ENCODE measurements at regions not wholly inside any gene's neighbourhood (a gene's known extent, or its start where the extent isn't known, plus 50 kb on each side); places are given as distances from the start of the nearest gene placed in this dataset.

DNA sequence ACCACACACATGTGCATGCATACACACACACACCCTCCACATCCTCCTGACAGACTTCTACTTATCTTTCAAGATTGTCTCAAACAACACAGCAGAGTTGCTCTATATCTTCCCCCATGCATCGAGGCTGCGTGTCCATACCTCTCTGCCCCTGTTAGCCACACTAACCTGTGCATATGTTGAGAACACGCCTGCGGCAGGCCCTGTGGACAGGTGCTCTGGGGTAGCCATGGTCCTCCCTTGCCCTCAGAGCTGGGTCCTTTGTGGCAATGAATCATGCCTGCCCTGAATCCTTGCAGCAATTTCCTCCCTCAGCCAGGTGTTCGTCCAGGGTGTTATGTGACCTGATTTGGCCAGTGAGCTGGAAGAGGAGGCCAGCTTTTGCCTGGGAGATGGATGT is 213.3 kb downstream of the KATNAL1 start:
- DNase-seq (ENCODE audit: low read depth, low spot score) = no peak
- Histone ChIP-seq H3K27me3 (ENCODE audit: control insufficient read depth, insufficient read depth, low read length) (peaks cover 4% of the 10 kb centered on the region), H3K27ac (ENCODE audit: low read depth, low read length) (no peak overlapping the region), H3K4me3 (ENCODE audit: low read depth, low read length) (no peak overlapping the region), H3K9me3 (ENCODE audit: control insufficient read depth, insufficient read depth, low read length) (no peaks in the 10 kb centered on the region)
- ChIA-PET CTCF (no interaction called here), POLR2A (no interaction called here)
- TF ChIP-seq, protein P1, sequence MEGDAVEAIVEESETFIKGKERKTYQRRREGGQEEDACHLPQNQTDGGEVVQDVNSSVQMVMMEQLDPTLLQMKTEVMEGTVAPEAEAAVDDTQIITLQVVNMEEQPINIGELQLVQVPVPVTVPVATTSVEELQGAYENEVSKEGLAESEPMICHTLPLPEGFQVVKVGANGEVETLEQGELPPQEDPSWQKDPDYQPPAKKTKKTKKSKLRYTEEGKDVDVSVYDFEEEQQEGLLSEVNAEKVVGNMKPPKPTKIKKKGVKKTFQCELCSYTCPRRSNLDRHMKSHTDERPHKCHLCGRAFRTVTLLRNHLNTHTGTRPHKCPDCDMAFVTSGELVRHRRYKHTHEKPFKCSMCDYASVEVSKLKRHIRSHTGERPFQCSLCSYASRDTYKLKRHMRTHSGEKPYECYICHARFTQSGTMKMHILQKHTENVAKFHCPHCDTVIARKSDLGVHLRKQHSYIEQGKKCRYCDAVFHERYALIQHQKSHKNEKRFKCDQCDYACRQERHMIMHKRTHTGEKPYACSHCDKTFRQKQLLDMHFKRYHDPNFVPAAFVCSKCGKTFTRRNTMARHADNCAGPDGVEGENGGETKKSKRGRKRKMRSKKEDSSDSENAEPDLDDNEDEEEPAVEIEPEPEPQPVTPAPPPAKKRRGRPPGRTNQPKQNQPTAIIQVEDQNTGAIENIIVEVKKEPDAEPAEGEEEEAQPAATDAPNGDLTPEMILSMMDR (IDR thresholded peaks at IDR 0.05; ENCODE audit: low read depth, low read length) = no peak

DNA sequence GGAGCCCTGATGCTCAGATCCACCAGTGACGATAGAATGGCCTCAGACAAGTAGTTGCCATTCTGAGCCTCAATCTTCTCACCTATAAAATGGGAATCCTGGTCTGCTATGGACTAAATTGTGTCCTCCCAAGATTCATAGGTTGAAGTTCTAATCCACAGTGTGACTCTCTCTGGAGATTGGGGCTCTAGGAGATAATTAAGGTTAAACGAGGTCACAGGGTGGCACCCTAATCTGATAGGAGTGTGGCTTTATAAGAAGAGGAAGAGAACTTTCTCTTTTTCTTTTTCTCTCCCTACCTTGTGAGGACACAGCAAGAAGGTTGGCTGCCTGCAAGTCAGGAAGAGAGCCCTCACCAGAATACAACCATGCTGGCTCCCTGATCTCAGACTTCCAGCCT is 214.1 kb downstream of the KATNAL1 start:
- no peak overlapping the region for H3K27ac ChIP-seq (ENCODE audit: low read depth, low read length)
- ChIA-PET CTCF (no interaction called here), POLR2A (no interaction called here)
- TF ChIP-seq, protein P1 (IDR thresholded peaks at IDR 0.05; ENCODE audit: low read depth, low read length) = no peak
- H3K9me3 ChIP-seq (ENCODE audit: control insufficient read depth, insufficient read depth, low read length) = no peaks in the 10 kb centered on the region
- H3K27me3 ChIP-seq (ENCODE audit: control insufficient read depth, insufficient read depth, low read length) = peaks cover 4% of the 10 kb centered on the region
- H3K4me3 ChIP-seq (ENCODE audit: low read depth, low read length) = no peak overlapping the region
- DNase-seq (ENCODE audit: low read depth, low spot score) = no peak

DNA sequence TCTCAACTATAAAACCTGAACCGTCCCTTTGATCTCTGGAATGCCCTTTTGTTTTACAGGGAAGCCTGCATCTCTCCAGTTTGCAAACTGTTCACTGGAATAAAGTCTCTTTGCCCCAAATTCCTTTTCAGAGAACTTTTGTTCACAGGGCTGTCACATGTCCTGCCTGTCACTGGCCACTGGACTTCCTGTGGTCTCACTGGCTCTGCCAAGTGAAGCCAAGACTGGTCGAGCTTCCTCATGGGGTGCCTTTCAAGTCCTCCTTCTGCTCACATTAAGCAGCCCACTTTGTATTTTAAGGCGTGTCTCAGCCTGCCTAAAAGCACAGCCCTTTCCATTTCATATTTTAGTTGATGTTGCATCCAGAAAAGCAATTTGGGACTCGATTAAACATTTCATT is 215.7 kb downstream of the KATNAL1 start:
- Histone ChIP-seq H3K4me3 (ENCODE audit: low read depth, low read length) (no peak overlapping the region), H3K9me3 (ENCODE audit: control insufficient read depth, insufficient read depth, low read length) (no peaks in the 10 kb centered on the region), H3K27ac (ENCODE audit: low read depth, low read length) (no peak overlapping the region), H3K27me3 (ENCODE audit: control insufficient read depth, insufficient read depth, low read length) (peaks cover 4% of the 10 kb centered on the region)
- TF ChIP-seq, protein P1 (IDR thresholded peaks at IDR 0.05; ENCODE audit: low read depth, low read length) = no peak
- ChIA-PET POLR2A (no interaction called here), CTCF (interaction anchor here (0.9 to 1.0 kb wide), 2 partner anchors 21 kb away, joined by 3 read pairs; no protein-coding TSS in a partner anchor)
- no peak for DNase-seq (ENCODE audit: low read depth, low spot score)

- TF ChIP-seq, protein P1 (IDR thresholded peaks at IDR 0.05; ENCODE audit: low read depth, low read length) = no peak
- Histone ChIP-seq H3K27ac (ENCODE audit: low read depth, low read length) (no peak overlapping the region), H3K27me3 (ENCODE audit: control insufficient read depth, insufficient read depth, low read length) (peaks cover 4% of the 10 kb centered on the region), H3K9me3 (ENCODE audit: control insufficient read depth, insufficient read depth, low read length) (no peaks in the 10 kb centered on the region), H3K4me3 (ENCODE audit: low read depth, low read length) (no peak overlapping the region)
- no peak for DNase-seq (ENCODE audit: low read depth, low spot score)
- CTCF ChIA-PET = interaction anchor here (0.9 to 1.4 kb wide), 2 partner anchors 10 to 22 kb away, joined by 3 to 5 read pairs; no protein-coding TSS in a partner anchor
- POLR2A ChIA-PET = no interaction called here
Measured at GRCh38 chr13:30091035-30091434, 216.3 kb downstream of the KATNAL1 start.

GRCh38 chr13:30088312-30088855 is 219.0 kb downstream of the KATNAL1 start:
- Histone ChIP-seq H3K27ac (ENCODE audit: low read depth, low read length) (no peak overlapping the region), H3K4me3 (ENCODE audit: low read depth, low read length) (no peak overlapping the region), H3K27me3 (ENCODE audit: control insufficient read depth, insufficient read depth, low read length) (peaks cover 4% of the 10 kb centered on the region), H3K9me3 (ENCODE audit: control insufficient read depth, insufficient read depth, low read length) (no peaks in the 10 kb centered on the region)
- ChIA-PET POLR2A (no interaction called here), CTCF (no interaction called here)
- TF ChIP-seq, protein P1 (IDR thresholded peaks at IDR 0.05; ENCODE audit: low read depth, low read length) = no peak
- DNase-seq (ENCODE audit: low read depth, low spot score) = no peak

All from AG04450 (cell line).